CD14-positive monocyte (primary cell): ENCODE measurements at regions not wholly inside any gene's neighbourhood (a gene's known extent, or its start where the extent isn't known, plus 50 kb on each side); places are given as distances from the start of the nearest gene placed in this dataset.

Source experiments
- DNase-seq, 3 donors: peaks; one replicate each; pipeline ENCODE4 v3.0.0-alpha.2; 2011 to 2022
- H2AFZ ChIP-seq: 2 replicates; pipeline ENCODE4 v1.6.0; 2012; ENCODE audit warnings: mild to moderate bottlenecking, low read depth, low read length, inconsistent platforms; ENCODE audit not compliant: insufficient read depth, poor library complexity, severe bottlenecking
- H3K27ac ChIP-seq, 2 donors: 1 replicate in 1 of 2; 2 replicates in 1 of 2; pipeline ENCODE4 v1.5.1; 2012 to 2013; ENCODE audit warnings: low read length in 2 of 2, control low read depth in 1 of 2, inconsistent platforms in 1 of 2, low read depth in 1 of 2, mild to moderate bottlenecking in 1 of 2
- H3K27me3 ChIP-seq, 2 donors: one replicate each; pipeline versions ENCODE4 v1.6.0 to v1.6.1; 2011 to 2013; ENCODE audit warnings: low read length in 2 of 2; ENCODE audit not compliant: control insufficient read depth in 2 of 2, insufficient read depth in 2 of 2
- H3K36me3 ChIP-seq, 2 donors: replicated peaks in 1 of 2; 1 replicate in 1 of 2; 2 replicates in 1 of 2; pipeline versions ENCODE4 v1.5.1 to v1.6.1; 2012 to 2013; ENCODE audit warnings: low read length in 2 of 2, control low read depth in 1 of 2, inconsistent platforms in 1 of 2, mild to moderate bottlenecking in 1 of 2; ENCODE audit not compliant: insufficient read depth in 2 of 2, control insufficient read depth in 1 of 2
- H3K4me1 ChIP-seq, 2 donors: 1 replicate in 1 of 2; 2 replicates in 1 of 2; pipeline versions ENCODE4 v1.5.1 to v1.6.1; 2012 to 2013; ENCODE audit warnings: low read length in 2 of 2, control low read depth in 1 of 2, inconsistent platforms in 1 of 2, mild to moderate bottlenecking in 1 of 2, moderate library complexity in 1 of 2; ENCODE audit not compliant: insufficient read depth in 2 of 2, control insufficient read depth in 1 of 2
- H3K4me2 ChIP-seq: replicated peaks from 2 replicates; pipeline ENCODE3; 2012; ENCODE audit warnings: low read length, moderate library complexity, mild to moderate bottlenecking; ENCODE audit not compliant: poor library complexity, severe bottlenecking; ENCODE audit errors: extremely low read depth
- H3K4me3 ChIP-seq, 3 experiments: fragments of 200-600 bp in 1 of 3; sonication (generic) in 1 of 3; replicated peaks in 1 of 3; 1 replicate in 2 of 3; 2 replicates in 1 of 3; pipeline ENCODE4 v1.5.1; 2011 to 2013; ENCODE audit warnings: low read length in 3 of 3, mild to moderate bottlenecking in 3 of 3, control low read depth in 2 of 3, low read depth in 2 of 3, inconsistent platforms in 1 of 3, moderate library complexity in 1 of 3
- H3K79me2 ChIP-seq: 2 replicates; pipeline ENCODE4 v1.6.0; 2012; ENCODE audit warnings: mild to moderate bottlenecking, control low read depth, inconsistent platforms, low read length, moderate library complexity; ENCODE audit not compliant: insufficient read depth
- H3K9ac ChIP-seq: 2 replicates; pipeline ENCODE4 v1.6.0; 2017; ENCODE audit warnings: low read length, mild to moderate bottlenecking; ENCODE audit not compliant: insufficient read depth, poor library complexity, severe bottlenecking
- H3K9me3 ChIP-seq, 2 donors: replicated peaks in 1 of 2; 1 replicate in 1 of 2; 2 replicates in 1 of 2; pipeline versions ENCODE4 v1.5.1 to v1.6.1; 2012 to 2013; ENCODE audit warnings: low read length in 2 of 2, control low read depth in 1 of 2; ENCODE audit not compliant: control insufficient read depth in 1 of 2, insufficient read depth in 1 of 2
- H4K20me1 ChIP-seq: 2 replicates; pipeline ENCODE4 v1.6.0; 2012; ENCODE audit warnings: mild to moderate bottlenecking, low read length, control low read depth, moderate library complexity; ENCODE audit not compliant: insufficient read depth
- H3K27ac Mint-ChIP-seq, 7 donors: one replicate each; pipeline ENCODE4 v1.8.0; 2020; ENCODE audit warnings: mild to moderate bottlenecking in 7 of 7, mixed read lengths in 7 of 7, moderate library complexity in 6 of 7, inconsistent platforms in 2 of 7
- H3K27me3 Mint-ChIP-seq, 3 donors: one replicate each; pipeline ENCODE4 v1.8.0; 2021 to 2022; ENCODE audit warnings: low read depth in 3 of 3, mild to moderate bottlenecking in 3 of 3, mixed read lengths in 3 of 3, moderate library complexity in 3 of 3, inconsistent platforms in 1 of 3
- H3K36me3 Mint-ChIP-seq, 2 donors: one replicate each; pipeline ENCODE4 v1.8.0; 2020; ENCODE audit warnings: mixed read lengths in 2 of 2, inconsistent platforms in 1 of 2, mild to moderate bottlenecking in 1 of 2
- H3K4me1 Mint-ChIP-seq: one replicate; pipeline ENCODE4 v1.8.0; 2020; ENCODE audit warnings: mild to moderate bottlenecking, mixed read lengths
- H3K4me3 Mint-ChIP-seq, 2 donors: one replicate each; pipeline ENCODE4 v1.8.0; 2020; ENCODE audit warnings: mild to moderate bottlenecking in 2 of 2, mixed read lengths in 2 of 2, moderate library complexity in 1 of 2
- H3K9me3 Mint-ChIP-seq, 7 donors: one replicate each; pipeline ENCODE4 v1.8.0; 2020 to 2022; ENCODE audit warnings: mixed read lengths in 7 of 7, mild to moderate bottlenecking in 6 of 7, moderate library complexity in 6 of 7, inconsistent platforms in 2 of 7
- WGBS: methylation state at CpG from one replicate; pipeline ENCODE4 v1.1.5; 2013; ENCODE audit warnings: missing lambda C conversion rate; ENCODE audit not compliant: insufficient coverage; 5-methylcytosine and 5-hydroxymethylcytosine counted together
- intact Hi-C, 2 donors: fragments of 100-400 bp; cut with micrococcal nuclease; formaldehyde crosslinking; loops; one replicate each; pipeline versions ENCODE4 v1.15.0 to v1.15.1; 2023
- TF ChIP-seq, protein P1 (sequence below): fragments of 200-600 bp; IDR thresholded peaks from one replicate; pipeline ENCODE4 v1.8.0; 2022; ENCODE audit warnings: antibody characterized with exemption, mild to moderate bottlenecking

GRCh38 chr14:61221906-61222305 is 59.2 kb downstream of the TMEM30B start:
- TF ChIP-seq, protein P1, sequence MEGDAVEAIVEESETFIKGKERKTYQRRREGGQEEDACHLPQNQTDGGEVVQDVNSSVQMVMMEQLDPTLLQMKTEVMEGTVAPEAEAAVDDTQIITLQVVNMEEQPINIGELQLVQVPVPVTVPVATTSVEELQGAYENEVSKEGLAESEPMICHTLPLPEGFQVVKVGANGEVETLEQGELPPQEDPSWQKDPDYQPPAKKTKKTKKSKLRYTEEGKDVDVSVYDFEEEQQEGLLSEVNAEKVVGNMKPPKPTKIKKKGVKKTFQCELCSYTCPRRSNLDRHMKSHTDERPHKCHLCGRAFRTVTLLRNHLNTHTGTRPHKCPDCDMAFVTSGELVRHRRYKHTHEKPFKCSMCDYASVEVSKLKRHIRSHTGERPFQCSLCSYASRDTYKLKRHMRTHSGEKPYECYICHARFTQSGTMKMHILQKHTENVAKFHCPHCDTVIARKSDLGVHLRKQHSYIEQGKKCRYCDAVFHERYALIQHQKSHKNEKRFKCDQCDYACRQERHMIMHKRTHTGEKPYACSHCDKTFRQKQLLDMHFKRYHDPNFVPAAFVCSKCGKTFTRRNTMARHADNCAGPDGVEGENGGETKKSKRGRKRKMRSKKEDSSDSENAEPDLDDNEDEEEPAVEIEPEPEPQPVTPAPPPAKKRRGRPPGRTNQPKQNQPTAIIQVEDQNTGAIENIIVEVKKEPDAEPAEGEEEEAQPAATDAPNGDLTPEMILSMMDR: no peak
- no peak overlapping the region for H3K27ac ChIP-seq
- no peak for DNase-seq
- H3K9me3 ChIP-seq: no peaks in the 10 kb centered on the region
- peaks cover 7 to 12% of the 10 kb centered on the region in 2 donors for H3K27me3 ChIP-seq
- H3K79me2 ChIP-seq: no peaks in the 10 kb centered on the region
- no peak overlapping the region for H3K4me3 ChIP-seq
- H3K36me3 ChIP-seq: no peaks in the 10 kb centered on the region
- Mint-ChIP-seq H3K27ac (no peak overlapping the region), H3K9me3 (no peaks in the 10 kb centered on the region), H3K4me3 (no peak overlapping the region), H3K27me3 (peaks cover 14 to 39% (median 21%) of the 10 kb centered on the region in 3 donors), H3K36me3 (no peaks in the 10 kb centered on the region), H3K4me1 (peaks cover 2% of the 10 kb centered on the region)
- H4K20me1 ChIP-seq: no peaks in the 10 kb centered on the region
- no peak overlapping the region for H3K9ac ChIP-seq
- no peaks in the 10 kb centered on the region for H3K4me1 ChIP-seq
- WGBS: no CpG with 5 or more reads among the region's 3 CpGs
- H2AFZ ChIP-seq: no peak overlapping the region
- intact Hi-C loops: no loop called here
- H3K4me2 ChIP-seq: no peak overlapping the region

- H3K4me2 ChIP-seq: no peak overlapping the region
- Mint-ChIP-seq H3K4me1 (peaks cover 2% of the 10 kb centered on the region), H3K27me3 (peaks cover 12 to 35% (median 19%) of the 10 kb centered on the region in 3 donors), H3K9me3 (no peaks in the 10 kb centered on the region), H3K36me3 (no peaks in the 10 kb centered on the region), H3K4me3 (no peak overlapping the region), H3K27ac (no peak overlapping the region)
- no peak overlapping the region for H3K4me3 ChIP-seq
- H4K20me1 ChIP-seq: no peaks in the 10 kb centered on the region
- no peaks in the 10 kb centered on the region for H3K4me1 ChIP-seq
- no peaks in the 10 kb centered on the region for H3K36me3 ChIP-seq
- no peaks in the 10 kb centered on the region for H3K79me2 ChIP-seq
- H3K9me3 ChIP-seq: no peaks in the 10 kb centered on the region
- no CpG with 5 or more reads among the region's 3 CpGs for WGBS
- intact Hi-C loops: no loop called here
- TF ChIP-seq, protein P1: no peak
- peaks cover 7 to 12% of the 10 kb centered on the region in 2 donors for H3K27me3 ChIP-seq
- DNase-seq: no peak
- no peak overlapping the region for H2AFZ ChIP-seq
- no peak overlapping the region for H3K27ac ChIP-seq
- no peak overlapping the region for H3K9ac ChIP-seq
Observed at GRCh38 chr14:61219673-61220072, 61.5 kb downstream of the TMEM30B start.
